Ascending aorta (tissue), 2 donors: ENCODE measurements at regions not wholly inside any gene's neighbourhood (a gene's known extent, or its start where the extent isn't known, plus 50 kb on each side); places are given as distances from the start of the nearest gene placed in this dataset.

Experiments
- DNase-seq, 2 donors: peaks; one replicate each; pipeline ENCODE4 v3.0.0-alpha.2; 2019; ENCODE audit warnings: low spot score in 2 of 2
- H3K27ac ChIP-seq, 2 donors: fragments of 200-600 bp; sonication (generic); one replicate each; pipeline ENCODE4 v1.5.1; 2016 to 2017; ENCODE audit warnings: mild to moderate bottlenecking in 1 of 2
- H3K27me3 ChIP-seq: fragments of 200-600 bp; sonication (generic); one replicate; pipeline ENCODE4 v1.5.1; 2017
- H3K36me3 ChIP-seq, 2 donors: fragments of 200-600 bp; sonication (generic); one replicate each; pipeline ENCODE4 v1.5.1; 2016
- H3K4me1 ChIP-seq, 2 donors: fragments of 200-600 bp; sonication (generic); one replicate each; pipeline ENCODE4 v1.5.1; 2016 to 2017; ENCODE audit warnings: mild to moderate bottlenecking in 1 of 2
- H3K4me3 ChIP-seq, 2 donors: fragments of 200-600 bp; sonication (generic); one replicate each; pipeline ENCODE4 v1.5.1; 2016 to 2017; ENCODE audit warnings: mild to moderate bottlenecking in 1 of 2
- H3K9me3 ChIP-seq, 2 donors: fragments of 200-600 bp; sonication (generic); one replicate each; pipeline ENCODE4 v1.5.1; 2016
- CTCF ChIP-seq, 3 experiments: fragments of 200-600 bp in 2 of 3; fragments of 450-650 bp in 1 of 3; sonication (generic) in 2 of 3; IDR thresholded peaks; one replicate each; pipeline ENCODE4 v1.5.1; 2016 to 2019; ENCODE audit warnings: antibody characterized with exemption in 3 of 3, mild to moderate bottlenecking in 1 of 3, moderate library complexity in 1 of 3
- intact Hi-C: fragments of 100-400 bp; cut with DNase I; formaldehyde crosslinking; loops from one replicate; pipeline ENCODE4 v1.15.1; 2023

DNA sequence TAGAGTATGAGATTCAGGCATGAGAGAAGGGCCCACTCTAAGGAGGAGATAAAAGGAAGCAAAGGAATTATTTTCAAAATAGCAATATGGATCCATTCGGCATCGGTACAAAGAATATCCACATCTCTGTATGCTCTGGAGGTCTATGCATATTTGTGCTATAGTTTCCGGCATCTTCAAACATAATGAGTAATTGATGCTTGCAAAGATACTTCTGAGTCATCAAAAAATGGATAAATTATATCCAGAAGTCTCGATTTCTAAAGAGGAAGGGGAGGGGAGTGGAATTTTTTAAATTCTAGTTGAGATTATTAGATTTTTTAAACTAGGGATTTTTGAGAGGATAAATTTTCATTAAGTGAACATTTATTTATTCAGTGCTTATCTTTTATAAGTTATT lies 72.9 kb upstream of the KIAA1217 start:
- no peak overlapping the region for H3K4me3 ChIP-seq
- H3K27me3 ChIP-seq, result no peaks in the 10 kb centered on the region
- H3K36me3 ChIP-seq, result no peaks in the 10 kb centered on the region
- no peak for DNase-seq
- intact Hi-C loops, result no loop called here
- no peak overlapping the region for H3K27ac ChIP-seq
- H3K9me3 ChIP-seq, result no peaks in the 10 kb centered on the region
- no peak for TF ChIP-seq CTCF (IDR thresholded peaks at IDR 0.05)
- no peaks in the 10 kb centered on the region for H3K4me1 ChIP-seq

DNA sequence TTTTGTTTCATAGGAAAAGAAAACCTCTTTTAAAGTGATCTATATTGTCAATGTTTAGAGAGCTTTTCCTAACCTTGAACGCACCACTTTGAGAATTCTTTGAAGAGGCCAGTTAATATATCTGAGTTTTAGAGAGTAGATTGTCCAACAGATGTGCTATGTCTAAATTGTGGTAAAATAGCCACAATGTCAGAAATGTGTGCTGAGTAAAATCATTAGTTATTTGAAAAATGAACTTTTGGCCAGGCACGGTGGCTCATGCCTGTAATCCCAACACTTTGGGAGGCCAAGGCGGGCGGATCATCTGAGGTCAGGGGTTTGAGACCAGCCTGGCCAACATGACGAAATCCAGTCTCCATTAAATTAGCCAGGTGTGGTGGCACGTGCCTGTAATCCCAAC lies 61.6 kb upstream of the KIAA1217 start:
- Histone ChIP-seq H3K4me3 (no peak overlapping the region), H3K27me3 (no peaks in the 10 kb centered on the region), H3K27ac (no peak overlapping the region), H3K4me1 (no peaks in the 10 kb centered on the region), H3K9me3 (no peaks in the 10 kb centered on the region), H3K36me3 (no peaks in the 10 kb centered on the region)
- TF ChIP-seq CTCF (IDR thresholded peaks at IDR 0.05), result no peak
- DNase-seq, result no peak
- intact Hi-C loops, result no loop called here

GRCh38 chr10:24149640-24150039 lies 59.3 kb upstream of the KIAA1217 start:
- no peaks in the 10 kb centered on the region for H3K27me3 ChIP-seq

DNA sequence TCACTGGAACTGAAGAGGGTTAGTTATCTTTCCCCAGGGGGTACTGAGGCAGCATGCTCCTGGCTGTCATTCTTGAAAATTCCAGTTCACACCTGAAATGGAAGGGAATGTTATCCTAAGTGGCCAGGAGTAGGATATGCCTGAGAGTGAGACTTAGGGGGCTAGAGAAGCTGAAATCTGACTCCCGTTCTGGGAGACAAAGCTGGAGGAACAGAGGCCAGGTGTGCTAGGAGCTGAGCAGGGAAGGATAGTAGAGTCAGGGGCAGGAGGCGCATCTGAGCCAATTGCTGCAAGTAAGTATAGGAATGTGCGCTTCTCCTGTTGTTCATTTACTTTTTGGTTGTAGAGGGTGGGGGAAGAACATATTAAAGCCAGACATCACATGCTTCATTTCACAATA lies 58.1 kb upstream of the KIAA1217 start:
- intact Hi-C loops, result no loop called here
- no peak overlapping the region for H3K27ac ChIP-seq
- DNase-seq, result no peak
- H3K36me3 ChIP-seq, result no peaks in the 10 kb centered on the region
- H3K27me3 ChIP-seq, result no peaks in the 10 kb centered on the region
- H3K4me1 ChIP-seq, result no peaks in the 10 kb centered on the region
- no peak overlapping the region for H3K4me3 ChIP-seq
- no peaks in the 10 kb centered on the region for H3K9me3 ChIP-seq
- TF ChIP-seq CTCF (IDR thresholded peaks at IDR 0.05), result no peak

More at GRCh38 chr10:24149640-24150039, 59.3 kb upstream of the KIAA1217 start:
- DNase-seq, result no peak
- Histone ChIP-seq H3K9me3 (no peaks in the 10 kb centered on the region), H3K27ac (no peak overlapping the region), H3K4me3 (no peak overlapping the region), H3K4me1 (no peaks in the 10 kb centered on the region), H3K36me3 (no peaks in the 10 kb centered on the region)
- TF ChIP-seq CTCF (IDR thresholded peaks at IDR 0.05), result no peak
- intact Hi-C loops, result no loop called here

GRCh38 chr10:24152270-24152669 lies 56.7 kb upstream of the KIAA1217 start:
- TF ChIP-seq CTCF (IDR thresholded peaks at IDR 0.05), result no peak
- intact Hi-C loops, result no loop called here
- Histone ChIP-seq H3K4me3 (no peak overlapping the region), H3K27me3 (no peaks in the 10 kb centered on the region), H3K27ac (no peak overlapping the region), H3K9me3 (no peaks in the 10 kb centered on the region), H3K4me1 (no peaks in the 10 kb centered on the region), H3K36me3 (no peaks in the 10 kb centered on the region)
- DNase-seq, result no peak

DNA sequence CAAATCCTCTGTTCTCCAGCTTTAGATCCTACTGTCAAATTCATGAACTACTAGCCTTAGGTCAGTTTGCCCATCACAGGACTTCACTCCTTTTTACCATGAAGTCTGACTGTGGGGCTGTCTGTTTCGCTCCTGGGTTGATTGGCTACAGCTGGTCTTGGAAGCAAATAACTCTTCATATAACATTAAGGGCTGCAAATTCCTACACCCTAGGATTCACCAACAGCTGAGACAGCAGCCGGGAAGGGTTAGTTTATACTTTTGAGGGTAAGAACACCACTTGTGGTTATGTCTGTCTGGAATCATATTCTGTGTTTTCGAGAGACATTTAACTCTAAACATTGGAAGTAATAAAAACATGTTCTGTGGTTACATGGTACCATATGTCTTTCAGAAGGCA lies 55.9 kb upstream of the KIAA1217 start:
- no peak for TF ChIP-seq CTCF (IDR thresholded peaks at IDR 0.05)
- no peak for DNase-seq
- Histone ChIP-seq H3K27me3 (no peaks in the 10 kb centered on the region), H3K27ac (no peak overlapping the region), H3K4me1 (no peaks in the 10 kb centered on the region), H3K4me3 (no peak overlapping the region), H3K36me3 (no peaks in the 10 kb centered on the region), H3K9me3 (peaks cover 0 to 5% of the 10 kb centered on the region in 2 donors)
- intact Hi-C loops, result no loop called here
